ENCODE measurements at regions not wholly inside any gene's neighbourhood (a gene's known extent, or its start where the extent isn't known, plus 50 kb on each side); places are given as distances from the start of the nearest gene placed in this dataset.

GRCh38 chr17:74070998-74071679 lies 132.3 kb upstream of the RPL38 start:
- H3K36me3 Mint-ChIP-seq: no peaks in the 10 kb centered on the region
- H3K4me3 Mint-ChIP-seq: no peak overlapping the region
- H3K9me3 Mint-ChIP-seq: peaks cover 2 to 5% (median 4%) of the 10 kb centered on the region in 3 donors
- no peaks in the 10 kb centered on the region for H3K4me1 Mint-ChIP-seq
- H3K27ac Mint-ChIP-seq: no peak overlapping the region
- H3K27me3 Mint-ChIP-seq: peaks cover 1% of the 10 kb centered on the region

- Mint-ChIP-seq H3K4me1 (no peaks in the 10 kb centered on the region), H3K4me3 (no peak overlapping the region), H3K36me3 (no peaks in the 10 kb centered on the region), H3K27ac (no peak overlapping the region), H3K9me3 (peaks cover 2 to 5% (median 4%) of the 10 kb centered on the region in 3 donors), H3K27me3 (no peaks in the 10 kb centered on the region)
Observed at GRCh38 chr17:74072340-74072739, 131.1 kb upstream of the RPL38 start.

DNA sequence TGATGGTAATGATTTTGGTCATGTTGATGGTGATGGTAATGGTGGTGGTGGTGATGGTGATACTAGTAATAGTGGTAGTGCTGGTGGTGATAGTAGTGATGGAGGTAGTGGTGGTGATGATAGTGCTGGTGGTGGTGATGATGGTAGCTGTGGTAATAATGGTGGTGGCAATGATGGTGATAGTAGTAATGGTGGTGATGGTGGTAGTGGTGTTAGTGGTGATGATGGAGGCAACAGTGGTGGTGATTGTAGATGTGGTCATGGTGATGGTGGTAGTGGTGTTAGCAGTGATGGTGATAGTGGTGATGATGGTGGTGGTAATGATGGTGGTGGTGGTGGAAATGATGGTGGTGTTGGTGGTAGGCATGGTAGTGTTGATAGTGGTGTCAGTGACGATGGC lies 127.0 kb upstream of the RPL38 start:
- H3K9me3 Mint-ChIP-seq: peaks cover 2 to 5% (median 4%) of the 10 kb centered on the region in 3 donors
- no peaks in the 10 kb centered on the region for H3K4me1 Mint-ChIP-seq
- H3K4me3 Mint-ChIP-seq: no peak overlapping the region
- no peak overlapping the region for H3K27ac Mint-ChIP-seq
- H3K36me3 Mint-ChIP-seq: no peaks in the 10 kb centered on the region
- H3K27me3 Mint-ChIP-seq: peaks cover 3% of the 10 kb centered on the region

DNA sequence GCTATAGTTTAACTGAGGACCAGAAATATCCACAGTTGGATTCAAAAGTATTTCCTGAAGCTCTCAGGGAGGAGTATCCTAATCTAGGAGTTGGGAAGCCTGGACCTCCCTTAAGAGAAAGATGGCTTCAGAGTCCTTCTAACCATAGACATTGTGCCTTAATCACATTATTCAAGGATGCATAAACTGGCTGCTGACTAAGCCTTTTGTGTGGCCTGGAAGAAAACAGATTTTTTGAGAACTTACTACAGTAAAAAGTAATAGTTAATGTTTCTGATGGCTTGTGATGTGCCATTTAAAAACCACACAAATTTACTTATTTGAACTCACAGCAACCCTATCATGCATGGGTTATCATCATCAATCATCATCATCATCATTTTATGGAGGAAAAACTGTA lies 126.2 kb upstream of the RPL38 start:
- Mint-ChIP-seq H3K4me3 (no peak overlapping the region), H3K4me1 (no peaks in the 10 kb centered on the region), H3K9me3 (peaks cover 2 to 5% (median 4%) of the 10 kb centered on the region in 3 donors), H3K36me3 (no peaks in the 10 kb centered on the region), H3K27ac (no peak overlapping the region), H3K27me3 (peaks cover 6% of the 10 kb centered on the region)

DNA sequence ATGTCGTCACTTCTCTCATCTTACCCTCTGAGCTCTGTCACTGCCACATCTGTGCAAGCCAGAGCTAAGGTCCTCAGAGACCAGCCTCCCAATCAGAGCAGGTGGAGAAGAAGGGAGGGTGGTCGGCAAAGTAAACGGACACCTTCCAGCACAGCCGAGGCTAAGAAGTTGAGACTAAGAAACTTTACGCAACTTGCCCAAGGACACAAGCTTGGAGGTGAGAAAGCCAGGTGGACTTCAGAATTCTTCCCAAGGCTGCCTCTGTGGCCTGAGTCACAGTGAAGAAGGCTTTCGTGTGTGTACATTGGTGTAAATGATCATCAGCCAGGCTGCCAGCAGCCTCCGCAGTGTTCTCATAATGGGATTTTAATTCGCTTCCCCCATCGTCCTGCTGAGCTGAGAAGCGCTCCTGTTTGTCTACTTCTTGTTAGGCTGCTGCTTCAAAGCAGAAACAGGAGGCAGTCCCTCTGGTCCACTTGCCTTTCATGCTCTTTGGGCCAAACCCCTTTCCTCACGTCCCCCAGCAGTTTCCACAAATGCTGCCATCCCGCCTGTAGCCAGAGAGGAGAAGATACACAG lies 125.0 kb upstream of the RPL38 start:
- H3K4me3 Mint-ChIP-seq: no peak overlapping the region

DNA sequence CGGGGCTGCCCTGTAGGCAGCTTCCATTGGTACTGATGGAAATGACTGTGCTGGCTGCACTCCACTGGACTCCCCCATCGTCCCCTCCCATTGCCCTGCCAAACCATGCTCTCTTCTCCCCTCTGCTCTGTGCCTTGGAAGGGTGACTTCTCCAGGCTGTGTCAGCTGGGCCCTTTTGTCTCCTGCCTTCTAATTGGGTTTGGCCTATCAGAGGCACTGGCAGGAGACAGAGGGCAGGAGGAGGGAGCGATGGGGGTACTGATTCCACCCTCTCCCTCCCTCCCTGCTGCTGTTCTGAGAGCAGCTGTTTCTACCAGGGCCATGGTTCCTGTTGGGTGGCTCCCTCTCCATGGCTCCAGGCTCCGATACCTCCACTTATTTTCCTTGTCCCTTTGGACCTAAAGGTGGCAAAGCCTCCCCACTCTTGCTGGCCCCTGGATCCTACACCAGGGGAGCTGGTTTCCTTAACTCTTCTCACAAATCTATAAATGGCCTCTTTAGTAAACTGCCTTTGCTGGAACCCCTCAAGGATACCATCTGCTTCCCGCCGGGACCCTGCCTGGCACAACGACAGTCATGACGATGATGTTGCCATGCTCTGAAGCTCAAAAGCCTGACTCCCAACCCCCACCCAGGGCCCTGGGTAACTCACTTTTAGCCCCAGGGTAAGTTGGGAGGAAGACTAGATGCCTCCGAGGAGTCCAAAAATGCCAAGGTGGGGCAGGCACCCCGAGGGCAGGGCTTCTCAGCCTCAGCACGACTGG lies 123.8 kb upstream of the RPL38 start:
- Mint-ChIP-seq H3K4me1 (no peaks in the 10 kb centered on the region), H3K9me3 (peaks cover 0 to 4% (median 0%) of the 10 kb centered on the region in 3 donors), H3K36me3 (no peaks in the 10 kb centered on the region), H3K27me3 (peaks cover 8% of the 10 kb centered on the region), H3K27ac (no peak overlapping the region), H3K4me3 (no peak overlapping the region)

More for the DNA sequence above, 125.0 kb upstream of the RPL38 start:
- Mint-ChIP-seq H3K9me3 (peaks cover 0 to 2% (median 2%) of the 10 kb centered on the region in 3 donors), H3K4me1 (no peaks in the 10 kb centered on the region), H3K27ac (no peak overlapping the region), H3K36me3 (no peaks in the 10 kb centered on the region), H3K27me3 (peaks cover 8% of the 10 kb centered on the region)

DNA sequence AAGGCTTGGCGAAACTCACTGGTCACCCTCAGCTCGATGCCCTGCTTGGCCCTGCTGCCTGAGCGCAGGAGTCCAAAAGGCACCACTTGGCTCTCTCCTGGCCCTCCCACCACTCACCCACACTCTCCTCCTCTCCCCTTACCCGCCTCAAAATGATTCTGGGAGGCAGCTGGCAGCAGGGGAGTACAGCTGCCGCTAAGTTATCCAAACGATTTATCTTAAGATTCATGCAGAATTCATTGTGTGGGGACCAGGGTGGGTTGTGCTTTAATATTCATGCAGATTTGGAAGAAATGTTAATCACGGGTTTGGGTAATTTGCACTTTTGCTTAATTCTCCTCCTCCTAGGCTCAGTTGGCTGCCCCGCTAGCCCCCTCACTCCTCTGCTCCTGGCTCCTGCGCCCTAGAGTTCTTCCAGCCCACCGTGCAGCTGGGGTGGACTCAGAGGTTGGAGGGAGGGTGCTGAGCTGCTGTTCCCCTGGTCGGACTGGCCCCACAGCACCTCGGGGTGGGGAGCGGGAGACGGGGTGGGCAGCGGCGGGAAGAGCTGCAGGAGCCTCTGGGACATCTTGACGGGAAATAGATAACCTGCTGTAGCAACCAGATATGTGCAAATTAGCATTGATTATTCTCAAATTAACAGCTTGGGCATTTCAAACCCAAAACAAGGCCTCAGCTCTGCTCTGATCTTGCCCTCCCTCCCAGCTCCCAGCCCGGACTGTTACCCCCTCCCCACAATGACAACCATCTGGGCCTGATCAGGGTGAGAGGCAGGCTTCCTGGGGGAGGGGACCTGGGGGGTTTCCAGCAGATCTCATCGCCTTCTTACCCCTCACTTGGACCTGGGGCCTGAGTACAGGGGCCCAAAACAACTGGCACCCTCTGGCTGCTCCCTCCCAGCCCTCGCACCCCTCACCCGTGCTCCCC lies 122.6 kb upstream of the RPL38 start:
- H3K4me3 Mint-ChIP-seq: no peak overlapping the region
- H3K36me3 Mint-ChIP-seq: no peaks in the 10 kb centered on the region
- H3K27me3 Mint-ChIP-seq: peaks cover 8% of the 10 kb centered on the region
- H3K4me1 Mint-ChIP-seq: no peaks in the 10 kb centered on the region
- no peak overlapping the region for H3K27ac Mint-ChIP-seq
- H3K9me3 Mint-ChIP-seq: peaks cover 0 to 10% (median 9%) of the 10 kb centered on the region in 3 donors

DNA sequence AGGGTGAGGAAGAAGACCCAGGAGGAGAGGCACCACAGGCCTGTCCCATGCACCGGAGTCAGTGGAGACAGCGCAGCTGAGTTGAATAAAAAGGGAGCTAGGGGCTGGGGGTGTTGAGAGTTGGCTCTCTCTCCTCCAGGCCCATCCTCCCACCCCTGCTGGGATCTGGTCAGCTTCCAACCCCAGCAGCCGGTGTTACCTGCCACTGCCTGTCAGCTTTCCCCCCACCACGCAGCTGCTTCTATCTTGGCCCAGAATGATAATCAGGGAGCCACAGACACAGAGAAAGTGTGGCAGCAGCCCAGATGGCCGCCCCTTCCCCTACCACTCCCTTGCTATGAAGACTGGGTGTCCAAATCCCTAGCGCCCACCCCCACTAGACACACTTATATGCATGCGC lies 120.6 kb upstream of the RPL38 start:
- no peaks in the 10 kb centered on the region for H3K36me3 Mint-ChIP-seq
- no peaks in the 10 kb centered on the region for H3K4me1 Mint-ChIP-seq
- H3K4me3 Mint-ChIP-seq: no peak overlapping the region
- no peak overlapping the region for H3K27ac Mint-ChIP-seq
- H3K27me3 Mint-ChIP-seq: peaks cover 10% of the 10 kb centered on the region
- H3K9me3 Mint-ChIP-seq: peaks cover 0 to 10% (median 9%) of the 10 kb centered on the region in 3 donors

- Mint-ChIP-seq H3K9me3 (peaks cover 0 to 10% (median 9%) of the 10 kb centered on the region in 3 donors), H3K4me1 (no peaks in the 10 kb centered on the region), H3K27ac (no peak overlapping the region), H3K27me3 (peaks cover 14% of the 10 kb centered on the region), H3K4me3 (no peak overlapping the region), H3K36me3 (no peaks in the 10 kb centered on the region)
Observed at GRCh38 chr17:74083321-74083720, 120.2 kb upstream of the RPL38 start.

DNA sequence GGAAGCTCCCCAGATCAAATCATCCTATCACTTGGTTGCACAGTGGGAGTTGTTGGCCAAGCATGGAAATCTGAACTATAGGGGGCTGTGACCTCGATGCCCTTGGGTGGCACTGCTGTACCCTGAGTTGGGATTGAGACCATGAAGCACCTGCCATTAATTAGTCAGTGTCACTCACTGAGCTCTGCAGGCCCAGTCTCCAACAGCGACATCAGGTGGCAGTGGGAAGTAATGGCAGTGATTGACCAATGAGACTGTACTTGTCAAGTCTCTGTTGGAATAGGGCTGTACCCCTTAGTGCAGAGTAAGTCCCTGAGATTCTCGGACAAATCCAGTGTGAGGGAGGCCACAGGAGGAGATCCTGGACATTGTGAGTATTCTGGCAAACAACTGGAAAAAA lies 118.0 kb upstream of the RPL38 start:
- Mint-ChIP-seq H3K4me3 (no peak overlapping the region), H3K27me3 (peaks cover 22% of the 10 kb centered on the region), H3K9me3 (peaks cover 0 to 10% (median 9%) of the 10 kb centered on the region in 3 donors), H3K4me1 (no peaks in the 10 kb centered on the region), H3K27ac (no peak overlapping the region), H3K36me3 (no peaks in the 10 kb centered on the region)

DNA sequence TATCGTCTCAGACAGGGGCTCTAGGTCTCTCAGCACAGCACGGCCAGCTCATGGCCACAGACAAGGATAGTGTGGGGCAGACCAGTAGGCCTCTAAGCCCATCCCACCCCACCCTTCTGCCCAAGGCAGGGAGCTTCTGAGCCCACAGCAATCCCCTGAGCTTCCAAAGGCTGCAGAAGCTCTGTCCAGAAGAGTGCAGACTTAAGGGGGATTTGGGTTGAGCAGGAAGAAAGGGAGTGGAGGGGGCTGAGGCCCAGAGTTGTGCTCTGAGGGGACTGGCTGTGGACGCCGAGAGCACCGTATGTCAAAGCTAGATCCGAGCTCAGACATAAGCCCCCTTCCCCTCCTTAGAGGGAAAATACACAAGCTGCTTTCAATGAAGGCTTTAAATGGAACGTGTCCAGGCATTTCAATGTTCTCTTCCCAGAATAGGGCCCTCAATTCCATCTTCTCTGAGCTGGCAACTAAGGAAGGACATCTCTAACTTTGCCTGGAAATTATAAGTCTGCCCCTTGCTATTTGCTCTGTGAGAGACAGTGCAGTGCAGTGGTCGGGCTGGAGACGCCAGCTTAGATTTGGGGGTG lies 116.4 kb upstream of the RPL38 start:
- Mint-ChIP-seq H3K9me3 (peaks cover 9 to 17% (median 17%) of the 10 kb centered on the region in 3 donors), H3K4me1 (no peaks in the 10 kb centered on the region), H3K27ac (no peak overlapping the region), H3K4me3 (no peak overlapping the region), H3K36me3 (no peaks in the 10 kb centered on the region), H3K27me3 (peaks cover 20% of the 10 kb centered on the region)

DNA sequence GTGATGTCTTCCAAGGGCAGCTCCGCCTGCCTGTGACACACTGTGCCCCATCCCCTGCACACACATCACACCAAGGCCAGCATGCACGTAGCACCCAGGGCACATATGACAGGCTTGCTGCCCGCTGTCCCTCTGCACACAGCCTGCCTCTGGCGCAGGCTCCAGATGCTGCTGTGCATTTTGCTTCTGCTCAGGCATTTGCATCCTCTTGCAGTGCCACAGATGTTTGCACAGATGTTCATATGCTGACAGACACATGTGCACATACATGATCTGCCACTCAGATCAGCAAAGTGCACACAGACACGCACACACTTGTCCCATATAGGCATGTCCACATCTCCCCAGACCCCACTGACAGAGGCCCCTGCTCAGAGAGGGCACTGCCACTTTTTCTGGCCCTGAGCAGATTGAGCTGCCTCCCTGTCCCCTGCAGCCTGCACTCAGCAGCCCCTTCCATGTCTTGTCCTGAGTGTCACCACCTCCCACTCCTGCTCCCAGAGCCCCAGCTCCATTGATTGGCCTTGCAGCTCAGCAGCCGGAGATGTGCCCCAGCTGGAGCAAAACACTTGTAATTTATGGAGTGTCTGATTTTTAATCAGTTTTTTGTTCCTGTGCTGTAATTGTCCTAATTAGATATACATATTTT lies 115.1 kb upstream of the RPL38 start:
- peaks cover 10 to 20% (median 17%) of the 10 kb centered on the region in 3 donors for H3K9me3 Mint-ChIP-seq
- no peak overlapping the region for H3K27ac Mint-ChIP-seq
- no peaks in the 10 kb centered on the region for H3K4me1 Mint-ChIP-seq
- H3K36me3 Mint-ChIP-seq: no peaks in the 10 kb centered on the region
- H3K27me3 Mint-ChIP-seq: peaks cover 18% of the 10 kb centered on the region
- no peak overlapping the region for H3K4me3 Mint-ChIP-seq

GRCh38 chr17:74088934-74089329 lies 114.5 kb upstream of the RPL38 start:
- H3K4me1 Mint-ChIP-seq: no peaks in the 10 kb centered on the region
- H3K27me3 Mint-ChIP-seq: peaks cover 18% of the 10 kb centered on the region
- H3K36me3 Mint-ChIP-seq: no peaks in the 10 kb centered on the region
- no peak overlapping the region for H3K4me3 Mint-ChIP-seq
- no peak overlapping the region for H3K27ac Mint-ChIP-seq
- H3K9me3 Mint-ChIP-seq: peaks cover 11 to 22% (median 16%) of the 10 kb centered on the region in 3 donors

GRCh38 chr17:74089380-74089779 lies 114.1 kb upstream of the RPL38 start:
- Mint-ChIP-seq H3K27me3 (peaks cover 18% of the 10 kb centered on the region), H3K4me3 (no peak overlapping the region), H3K4me1 (no peaks in the 10 kb centered on the region), H3K9me3 (peaks cover 11 to 22% (median 16%) of the 10 kb centered on the region in 3 donors), H3K27ac (no peak overlapping the region), H3K36me3 (no peaks in the 10 kb centered on the region)
